ENCODE measurements at regions not wholly inside any gene's neighbourhood (a gene's known extent, or its start where the extent isn't known, plus 50 kb on each side); places are given as distances from the start of the nearest gene placed in this dataset.

GRCh38 chr2:147716906-147717305 lies 127.9 kb upstream of the ACVR2A start:
- peaks cover 5% of the 10 kb centered on the region for H3K9me3 Mint-ChIP-seq (ENCODE audit: unreplicated experiment)
- no peaks in the 10 kb centered on the region for H3K27me3 ChIP-seq (ENCODE audit: insufficient read depth, low read length)
- H3K9me3 ChIP-seq (ENCODE audit: insufficient read depth, low read depth, low read length): no peaks in the 10 kb centered on the region
- H3K4me1 ChIP-seq (ENCODE audit: insufficient read depth, low read length): no peaks in the 10 kb centered on the region
- FAIRE-seq: no peak
- no peak overlapping the region for H3K27ac Mint-ChIP-seq (ENCODE audit: unreplicated experiment)
- H3K36me3 Mint-ChIP-seq (ENCODE audit: low read depth, unreplicated experiment): no peaks in the 10 kb centered on the region
- H3K4me3 Mint-ChIP-seq (ENCODE audit: unreplicated experiment): no peak overlapping the region
- TF ChIP-seq EZH2 (IDR thresholded peaks at IDR 0.05; ENCODE audit: insufficient read depth, low read length) (no peak), CTCF (IDR thresholded peaks at IDR 0.05; ENCODE audit: insufficient read depth, low read depth, low read length) (no peak)
- no peak overlapping the region for H3K4me2 ChIP-seq (ENCODE audit: low read length)
- no peaks in the 10 kb centered on the region for H3K36me3 ChIP-seq (ENCODE audit: insufficient read depth, low read length)
- H3K27ac ChIP-seq (ENCODE audit: low read depth, low read length): no peak overlapping the region
- H3K4me3 ChIP-seq (ENCODE audit: insufficient read depth, low read depth, low read length): no peak overlapping the region
- no peaks in the 10 kb centered on the region for H4K20me1 ChIP-seq (ENCODE audit: insufficient read depth, low read length)
- peaks cover 11% of the 10 kb centered on the region for H3K4me1 Mint-ChIP-seq (ENCODE audit: low read depth, unreplicated experiment)
- H3K79me2 ChIP-seq (ENCODE audit: insufficient read depth, low read length): no peaks in the 10 kb centered on the region
- no peak for DNase-seq (ENCODE audit: low read depth)
- no peaks in the 10 kb centered on the region for H3K27me3 Mint-ChIP-seq (ENCODE audit: low read depth, unreplicated experiment)
- H3K9ac ChIP-seq (ENCODE audit: low read length): no peak overlapping the region
- no peak overlapping the region for H2AFZ ChIP-seq (ENCODE audit: low read depth, low read length)

GRCh38 chr2:147715807-147716206 lies 129.0 kb upstream of the ACVR2A start:
- Mint-ChIP-seq H3K4me3 (ENCODE audit: unreplicated experiment) (no peak overlapping the region), H3K36me3 (ENCODE audit: low read depth, unreplicated experiment) (no peaks in the 10 kb centered on the region), H3K27me3 (ENCODE audit: low read depth, unreplicated experiment) (no peaks in the 10 kb centered on the region), H3K4me1 (ENCODE audit: low read depth, unreplicated experiment) (peaks cover 15% of the 10 kb centered on the region), H3K9me3 (ENCODE audit: unreplicated experiment) (peaks cover 5% of the 10 kb centered on the region), H3K27ac (ENCODE audit: unreplicated experiment) (no peak overlapping the region)
- FAIRE-seq (no peak), DNase-seq (ENCODE audit: low read depth) (peak; percentile 80)
- TF ChIP-seq EZH2 (IDR thresholded peaks at IDR 0.05; ENCODE audit: insufficient read depth, low read length) (no peak), CTCF (IDR thresholded peaks at IDR 0.05; ENCODE audit: insufficient read depth, low read depth, low read length) (no peak)
- Histone ChIP-seq H3K9ac (ENCODE audit: low read length) (no peak overlapping the region), H2AFZ (ENCODE audit: low read depth, low read length) (no peak overlapping the region), H3K4me2 (ENCODE audit: low read length) (no peak overlapping the region), H3K36me3 (ENCODE audit: insufficient read depth, low read length) (no peaks in the 10 kb centered on the region), H3K79me2 (ENCODE audit: insufficient read depth, low read length) (no peaks in the 10 kb centered on the region), H3K27ac (ENCODE audit: low read depth, low read length) (no peak overlapping the region), H3K4me3 (ENCODE audit: insufficient read depth, low read depth, low read length) (no peak overlapping the region), H3K9me3 (ENCODE audit: insufficient read depth, low read depth, low read length) (no peaks in the 10 kb centered on the region), H3K27me3 (ENCODE audit: insufficient read depth, low read length) (no peaks in the 10 kb centered on the region), H4K20me1 (ENCODE audit: insufficient read depth, low read length) (no peaks in the 10 kb centered on the region), H3K4me1 (ENCODE audit: insufficient read depth, low read length) (no peaks in the 10 kb centered on the region)

- Mint-ChIP-seq H3K4me1 (ENCODE audit: low read depth, unreplicated experiment) (peaks cover 15% of the 10 kb centered on the region), H3K4me3 (ENCODE audit: unreplicated experiment) (no peak overlapping the region), H3K27me3 (ENCODE audit: low read depth, unreplicated experiment) (no peaks in the 10 kb centered on the region), H3K36me3 (ENCODE audit: low read depth, unreplicated experiment) (no peaks in the 10 kb centered on the region), H3K9me3 (ENCODE audit: unreplicated experiment) (peaks cover 5% of the 10 kb centered on the region), H3K27ac (ENCODE audit: unreplicated experiment) (peak overlapping the region; percentile 27)
- Histone ChIP-seq H3K36me3 (ENCODE audit: insufficient read depth, low read length) (no peaks in the 10 kb centered on the region), H3K4me2 (ENCODE audit: low read length) (peak overlapping the region; percentile 5), H3K79me2 (ENCODE audit: insufficient read depth, low read length) (no peaks in the 10 kb centered on the region), H3K4me3 (ENCODE audit: insufficient read depth, low read depth, low read length) (no peak overlapping the region), H3K27ac (ENCODE audit: low read depth, low read length) (no peak overlapping the region), H3K4me1 (ENCODE audit: insufficient read depth, low read length) (no peaks in the 10 kb centered on the region), H3K27me3 (ENCODE audit: insufficient read depth, low read length) (no peaks in the 10 kb centered on the region), H3K9ac (ENCODE audit: low read length) (no peak overlapping the region), H4K20me1 (ENCODE audit: insufficient read depth, low read length) (no peaks in the 10 kb centered on the region), H3K9me3 (ENCODE audit: insufficient read depth, low read depth, low read length) (no peaks in the 10 kb centered on the region), H2AFZ (ENCODE audit: low read depth, low read length) (no peak overlapping the region)
- DNase-seq (ENCODE audit: low read depth): peak; percentile 65
- peak; percentile 49 for FAIRE-seq
- no peak for TF ChIP-seq EZH2 (IDR thresholded peaks at IDR 0.05; ENCODE audit: insufficient read depth, low read length)
- TF ChIP-seq CTCF (IDR thresholded peaks at IDR 0.05; ENCODE audit: insufficient read depth, low read depth, low read length): no peak
Measured at GRCh38 chr2:147714582-147714981, 130.2 kb upstream of the ACVR2A start.

Measured in astrocyte (in vitro differentiated cells and primary cell).